TTC549 (cell line): ENCODE measurements at regions not wholly inside any gene's neighbourhood (a gene's known extent, or its start where the extent isn't known, plus 50 kb on each side); places are given as distances from the start of the nearest gene placed in this dataset.
"Not testable (repeated sequence)": the region's sequence is repeated elsewhere in the genome, so short reads cannot be mapped to it uniquely, and the experiment has no call there.

Source experiments
- FAIRE-seq: peaks from 2 replicates; lab custom pipeline; 2012; peaks lifted over from hg19 to GRCh38; lab: Jason Lieb, UNC

GRCh38 chr22:19641254-19641982 lies 72.9 kb upstream of the SEPTIN5 start:
- no peak for FAIRE-seq

- no peak for FAIRE-seq
Observed at GRCh38 chr22:19641983-19642451, 72.3 kb upstream of the SEPTIN5 start.

- no peak for FAIRE-seq
Observed at GRCh38 chr22:19643448-19644313, 70.6 kb upstream of the SEPTIN5 start.

- FAIRE-seq = no peak
Observed at GRCh38 chr22:19644314-19645223, 69.7 kb upstream of the SEPTIN5 start.

DNA sequence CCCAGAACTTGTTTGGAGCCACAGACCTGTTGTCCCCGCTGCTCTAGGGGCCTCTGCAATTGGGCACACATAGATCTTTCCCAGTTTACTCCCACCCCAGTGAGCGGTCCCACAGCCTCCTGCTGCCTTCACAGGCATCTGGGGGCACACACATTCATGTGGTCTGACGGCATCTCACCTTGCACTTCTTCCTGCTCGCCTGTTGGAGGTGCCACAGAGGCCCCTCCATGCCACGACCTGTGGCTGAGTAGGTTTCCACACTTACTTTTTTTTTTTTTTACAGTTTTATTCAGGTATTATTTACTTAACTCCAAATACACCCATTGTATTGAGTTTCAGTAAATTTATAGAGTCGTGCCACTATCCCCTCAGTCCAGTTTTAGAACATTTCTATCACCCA lies 68.9 kb upstream of the SEPTIN5 start:
- FAIRE-seq = no peak

DNA sequence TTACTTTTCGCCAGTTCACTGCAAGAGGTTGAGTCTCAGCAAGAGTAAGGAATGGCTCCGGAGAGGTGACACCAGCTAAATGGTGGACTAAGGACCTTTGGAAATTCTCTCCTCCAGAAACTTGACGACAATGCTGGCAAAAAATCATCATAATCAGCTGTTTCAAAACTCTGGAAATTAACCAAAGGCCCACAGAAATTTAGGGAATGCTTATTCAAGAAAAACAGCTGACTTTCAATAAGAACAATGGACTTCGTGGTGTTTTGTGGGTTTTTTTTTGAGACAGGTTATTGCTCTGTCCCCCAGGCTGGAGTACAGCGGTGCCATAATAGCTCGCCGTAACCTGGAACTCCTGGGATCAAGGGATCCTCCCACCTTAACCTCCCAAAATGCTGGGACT lies 68.4 kb upstream of the SEPTIN5 start:
- no peak for FAIRE-seq

DNA sequence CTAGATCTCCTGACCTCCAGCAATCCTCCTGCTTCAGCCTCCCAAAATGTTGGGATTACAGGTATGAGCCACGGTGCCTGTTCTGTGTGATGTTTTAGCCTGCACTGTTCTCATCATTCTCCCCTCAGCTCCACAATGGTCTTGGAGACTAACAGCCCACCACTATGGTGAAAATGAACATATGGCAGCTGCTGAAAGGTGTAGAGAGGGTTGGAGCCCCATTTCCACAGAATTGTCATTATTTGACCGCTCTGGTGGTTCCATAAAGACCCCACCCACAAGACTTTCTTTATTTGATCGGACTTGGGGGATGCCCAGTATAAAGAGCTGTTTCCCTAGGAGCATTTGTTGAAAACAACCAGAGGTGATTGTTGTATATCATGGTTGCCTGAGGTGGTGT lies 67.9 kb upstream of the SEPTIN5 start:
- FAIRE-seq = no peak

GRCh38 chr22:19648419-19648929 lies 65.8 kb upstream of the SEPTIN5 start:
- FAIRE-seq = no peak

DNA sequence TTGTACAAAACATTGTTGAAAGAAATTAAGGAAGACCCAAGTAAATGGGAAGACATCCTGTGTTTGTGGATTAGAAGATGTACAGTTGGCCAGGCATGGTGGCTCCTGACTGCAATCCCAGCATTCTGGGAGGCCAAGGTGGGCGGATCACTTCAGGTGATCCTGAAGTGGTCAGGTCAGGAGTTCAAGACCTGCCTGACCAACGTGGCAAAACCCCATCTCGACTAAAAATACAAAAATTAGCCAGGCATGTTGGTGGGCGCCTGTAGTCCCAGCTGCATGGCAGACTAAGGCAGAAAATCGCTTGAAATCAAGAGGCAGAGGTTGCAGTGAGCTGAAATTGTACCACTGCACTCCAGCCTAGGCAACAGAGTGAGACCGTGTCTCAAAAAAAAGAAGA lies 62.0 kb upstream of the SEPTIN5 start:
- no peak for FAIRE-seq

- FAIRE-seq = no peak
Observed at GRCh38 chr22:19654338-19654987, 59.8 kb upstream of the SEPTIN5 start.

DNA sequence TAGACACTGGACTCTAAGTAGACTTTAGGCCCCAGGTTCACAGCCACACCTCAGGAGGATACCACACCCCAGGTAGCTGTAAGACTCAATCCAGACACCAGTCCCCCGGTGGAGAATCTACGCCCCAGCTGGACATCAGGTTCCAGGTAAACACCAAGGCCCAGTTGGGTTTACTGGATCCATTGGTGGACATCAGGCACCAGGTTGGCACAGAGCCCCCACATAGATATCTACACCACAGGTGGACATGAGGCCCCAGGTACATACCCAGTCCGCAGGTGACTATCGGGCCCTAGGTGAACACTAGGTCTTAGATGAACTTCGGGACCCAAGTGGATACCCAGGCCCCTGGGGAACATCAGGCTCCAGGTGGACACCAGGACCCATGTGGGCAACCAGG lies 58.9 kb upstream of the SEPTIN5 start:
- FAIRE-seq = no peak

DNA sequence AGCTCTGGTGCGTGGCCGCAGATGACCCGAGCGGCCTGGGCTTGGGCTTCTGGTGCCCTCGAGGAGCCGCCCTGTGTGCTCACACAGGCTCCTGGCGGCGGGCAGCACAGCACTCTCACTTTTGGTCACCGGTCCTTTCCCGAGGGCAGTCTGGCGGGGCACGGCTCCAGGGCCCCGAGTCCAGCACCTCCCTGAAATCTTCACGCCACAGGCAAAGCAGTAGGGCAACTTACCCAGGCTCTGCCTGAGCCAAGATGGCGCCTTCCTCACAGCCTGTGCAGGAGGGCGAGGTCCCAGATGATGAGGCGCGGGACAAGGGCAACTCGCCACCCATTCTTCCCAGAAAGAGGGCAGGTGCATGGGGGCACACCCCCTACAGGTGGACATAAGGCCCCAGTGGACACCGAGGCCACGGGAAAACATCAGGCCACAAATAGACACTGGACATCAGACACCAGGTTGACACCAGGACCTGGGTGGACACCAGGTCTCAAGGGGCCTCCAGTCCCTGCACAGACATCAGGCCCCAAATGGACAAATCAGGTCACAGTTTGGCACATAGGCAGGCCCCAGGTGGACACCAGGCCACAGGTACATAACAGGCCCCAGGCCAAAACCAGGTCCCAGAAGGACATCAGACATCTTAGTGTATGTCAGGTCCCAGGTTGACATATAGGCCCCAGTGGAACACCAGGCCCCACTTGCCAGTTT lies 57.6 kb upstream of the SEPTIN5 start:
- no peak for FAIRE-seq

DNA sequence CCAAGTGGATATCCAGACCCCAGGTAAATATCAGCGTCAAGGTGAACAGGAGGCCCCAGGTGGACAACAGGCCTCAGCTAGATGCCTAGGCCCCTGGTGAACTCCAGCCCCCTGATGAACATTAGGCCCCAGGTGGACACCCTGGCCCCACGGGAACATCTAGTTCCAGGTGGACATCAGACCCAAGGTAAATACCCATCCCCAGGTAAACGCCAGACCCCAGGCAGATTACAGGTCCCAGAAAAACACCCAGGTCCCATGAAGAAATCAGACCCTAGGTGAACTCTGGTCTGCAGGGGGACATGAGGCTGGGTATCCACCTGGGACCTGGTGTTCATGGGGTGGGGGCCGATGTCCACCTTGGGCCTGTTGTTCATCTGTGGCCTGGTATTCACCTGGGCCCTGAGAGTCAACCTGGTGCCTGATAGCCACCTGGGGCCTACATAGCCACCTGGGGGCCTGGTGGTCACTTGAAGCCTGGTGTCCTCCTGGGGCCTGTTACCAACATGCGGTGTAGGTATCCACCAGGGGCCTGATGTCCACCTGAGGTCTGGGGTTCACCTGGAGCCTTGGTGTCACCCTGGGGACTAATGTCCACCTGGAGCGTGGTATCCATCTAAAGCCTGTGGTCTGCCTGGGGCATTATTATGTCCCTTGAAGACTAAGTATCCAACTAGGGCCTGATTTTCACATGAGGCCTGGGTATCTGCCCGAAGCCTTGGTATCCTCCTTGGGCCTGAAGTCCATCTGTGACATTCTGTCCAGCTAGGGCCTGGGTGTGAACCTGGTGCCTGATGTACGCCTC lies 56.8 kb upstream of the SEPTIN5 start:
- no peak for FAIRE-seq

DNA sequence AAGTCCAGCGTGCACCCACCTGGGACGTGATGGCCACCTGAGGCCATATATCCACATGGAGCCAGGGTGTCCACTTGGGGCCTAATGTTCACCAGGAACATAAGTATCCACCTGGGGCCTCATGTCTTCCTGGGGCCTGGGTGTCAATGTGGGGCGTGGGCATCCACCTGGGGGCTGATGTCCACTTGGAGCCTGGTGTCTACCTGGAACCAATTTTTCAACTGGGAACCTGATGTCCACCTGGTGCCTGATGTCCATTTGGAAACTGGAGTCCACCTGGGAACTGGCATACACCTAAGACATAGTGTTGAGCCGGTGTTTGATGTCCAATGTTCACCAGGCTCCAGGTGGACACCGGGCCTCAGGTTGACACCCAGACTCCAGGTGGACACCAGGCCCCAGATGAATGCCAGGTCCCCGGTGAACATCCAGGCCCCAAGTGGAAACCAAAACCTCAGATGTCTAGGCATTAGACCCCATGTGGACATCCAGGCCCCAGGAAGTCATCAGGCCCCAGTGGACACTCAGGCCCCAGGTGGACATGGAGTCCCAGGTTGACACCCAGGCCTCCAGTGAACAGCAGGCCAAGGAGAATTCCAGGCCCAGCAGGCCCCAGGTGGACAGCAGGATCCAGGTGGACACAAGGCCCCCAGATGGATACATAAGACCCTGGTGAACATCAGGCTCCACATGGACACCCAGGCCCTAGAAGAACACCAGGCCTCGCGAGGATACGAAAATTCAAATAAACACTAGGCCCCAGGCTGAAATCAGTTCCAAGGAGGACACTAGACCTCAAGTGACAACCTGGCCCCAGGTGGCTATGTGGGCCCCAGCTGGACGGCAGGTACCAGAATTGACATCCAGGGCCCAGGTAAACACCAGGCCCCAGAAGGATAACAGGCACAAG lies 56.0 kb upstream of the SEPTIN5 start:
- FAIRE-seq = no peak

DNA sequence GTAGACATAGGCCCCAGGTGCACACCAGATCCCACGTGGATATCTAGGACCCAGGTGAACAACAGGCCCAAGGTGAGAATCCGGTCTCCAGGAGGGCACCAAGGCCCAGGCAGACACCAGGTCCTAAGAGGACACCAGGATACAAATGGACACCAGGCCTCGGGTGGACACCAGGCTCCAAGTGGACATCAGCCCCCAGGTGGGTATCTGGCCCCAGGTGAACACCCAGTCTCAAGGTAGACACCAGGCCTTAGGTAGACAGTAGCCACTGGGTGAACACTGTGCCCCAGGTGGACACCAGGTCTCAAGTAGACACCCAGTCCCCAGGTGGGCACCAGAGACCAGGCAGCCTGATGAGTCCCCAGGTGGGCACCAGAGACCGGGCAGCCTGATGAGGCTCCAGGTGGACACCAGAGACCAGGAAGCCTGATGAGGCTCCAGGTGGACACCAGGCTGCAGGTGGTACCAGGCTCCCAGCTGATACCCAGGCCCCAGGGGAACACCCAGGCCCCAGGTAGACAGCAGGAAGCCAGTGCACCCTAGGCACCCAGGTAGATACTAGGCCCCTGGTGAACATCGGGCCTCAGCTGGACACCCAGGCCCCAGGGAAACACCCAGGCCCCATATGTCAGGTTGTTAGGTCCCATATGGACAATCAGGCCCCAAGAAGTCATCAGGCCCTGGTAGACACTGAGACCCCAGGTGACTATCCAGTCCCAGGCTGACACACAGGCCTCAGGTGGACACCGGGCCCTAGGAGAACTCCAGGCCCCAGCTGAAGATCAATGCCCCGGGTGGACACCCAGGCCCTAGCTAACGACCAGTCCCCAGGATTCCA lies 55.1 kb upstream of the SEPTIN5 start:
- no peak for FAIRE-seq

DNA sequence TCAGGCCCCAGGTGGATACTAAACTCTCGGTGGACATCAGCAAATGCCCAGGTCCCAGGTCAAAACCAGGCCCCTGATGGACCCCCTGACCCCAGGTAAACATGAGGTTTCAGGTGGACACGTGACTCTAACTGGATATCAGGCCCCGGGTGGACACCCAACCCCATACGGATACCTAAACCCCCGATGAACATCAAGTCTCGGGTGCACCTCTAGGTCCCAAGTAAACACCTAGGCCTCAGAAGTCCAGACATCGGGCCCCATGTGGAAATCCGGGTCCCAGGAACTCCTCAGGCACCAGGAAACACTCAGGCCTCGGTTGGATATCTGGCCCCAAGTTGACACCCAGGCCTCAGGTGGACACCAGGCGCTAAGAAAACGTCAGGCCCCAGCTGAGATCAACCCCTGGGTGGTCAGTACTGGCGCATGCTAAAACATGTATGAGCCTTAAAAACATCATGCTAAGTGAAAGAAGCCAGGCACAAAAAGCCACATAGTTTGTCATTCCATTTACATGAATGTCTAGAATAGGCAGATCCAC lies 54.4 kb upstream of the SEPTIN5 start:
- no peak for FAIRE-seq

DNA sequence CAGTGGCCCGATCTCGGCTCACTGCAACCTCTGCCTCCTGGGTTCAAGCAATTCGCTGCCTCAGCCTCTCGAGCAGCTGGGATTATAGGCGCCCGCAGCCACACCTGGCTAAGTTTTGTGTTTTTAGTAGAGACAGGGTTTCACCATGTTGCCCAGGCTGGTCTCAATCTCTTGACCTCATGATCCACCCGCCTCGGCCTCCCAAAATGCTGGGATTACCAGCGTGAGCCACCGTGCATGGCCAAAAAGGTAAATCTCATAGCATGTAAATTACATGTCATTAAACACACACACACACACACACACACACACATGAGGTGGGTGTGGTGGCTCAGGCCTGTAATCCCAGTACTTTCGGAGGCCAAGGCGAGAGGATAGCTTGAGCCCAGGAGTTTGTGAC lies 53.7 kb upstream of the SEPTIN5 start:
- not testable (repeated sequence) for FAIRE-seq

DNA sequence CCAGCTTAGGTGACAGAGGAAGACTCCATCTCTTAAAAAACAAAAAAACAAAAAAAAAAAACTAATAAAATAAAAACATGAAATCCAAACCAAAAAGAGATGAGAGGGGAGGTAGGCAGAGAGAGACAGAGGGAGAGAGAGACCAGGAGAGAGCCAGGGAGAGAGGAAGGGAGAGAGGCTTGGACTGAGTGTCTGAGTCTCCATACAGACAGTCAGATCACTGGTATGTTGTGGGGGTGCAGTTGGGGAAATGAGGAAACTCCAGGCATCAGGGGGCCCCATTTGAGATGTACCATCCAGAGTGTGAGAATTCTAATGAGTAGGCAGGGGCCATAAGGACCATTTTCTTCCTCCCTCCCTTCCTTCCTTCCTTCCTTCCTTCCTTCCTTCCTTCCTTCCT lies 53.1 kb upstream of the SEPTIN5 start:
- no peak for FAIRE-seq
